Hippocampal formation (tissue), 2 donors: ENCODE measurements at regions not wholly inside any gene's neighbourhood (a gene's known extent, or its start where the extent isn't known, plus 50 kb on each side); places are given as distances from the start of the nearest gene placed in this dataset.
"Not testable (repeated sequence)": the region's sequence is repeated elsewhere in the genome, so short reads cannot be mapped to it uniquely, and the experiment has no call there.

ENCODE experiments used
- DNase-seq, 2 donors: peaks; one replicate each; lab custom pipeline; 2025; lab: John Stamatoyannopoulos, UW

GRCh38 chr17:13442361-13442760 is 159.4 kb downstream of the HS3ST3A1 start:
- no peak for DNase-seq

- DNase-seq, result no peak
Observed at GRCh38 chr17:13441873-13442272, 159.9 kb downstream of the HS3ST3A1 start.

DNA sequence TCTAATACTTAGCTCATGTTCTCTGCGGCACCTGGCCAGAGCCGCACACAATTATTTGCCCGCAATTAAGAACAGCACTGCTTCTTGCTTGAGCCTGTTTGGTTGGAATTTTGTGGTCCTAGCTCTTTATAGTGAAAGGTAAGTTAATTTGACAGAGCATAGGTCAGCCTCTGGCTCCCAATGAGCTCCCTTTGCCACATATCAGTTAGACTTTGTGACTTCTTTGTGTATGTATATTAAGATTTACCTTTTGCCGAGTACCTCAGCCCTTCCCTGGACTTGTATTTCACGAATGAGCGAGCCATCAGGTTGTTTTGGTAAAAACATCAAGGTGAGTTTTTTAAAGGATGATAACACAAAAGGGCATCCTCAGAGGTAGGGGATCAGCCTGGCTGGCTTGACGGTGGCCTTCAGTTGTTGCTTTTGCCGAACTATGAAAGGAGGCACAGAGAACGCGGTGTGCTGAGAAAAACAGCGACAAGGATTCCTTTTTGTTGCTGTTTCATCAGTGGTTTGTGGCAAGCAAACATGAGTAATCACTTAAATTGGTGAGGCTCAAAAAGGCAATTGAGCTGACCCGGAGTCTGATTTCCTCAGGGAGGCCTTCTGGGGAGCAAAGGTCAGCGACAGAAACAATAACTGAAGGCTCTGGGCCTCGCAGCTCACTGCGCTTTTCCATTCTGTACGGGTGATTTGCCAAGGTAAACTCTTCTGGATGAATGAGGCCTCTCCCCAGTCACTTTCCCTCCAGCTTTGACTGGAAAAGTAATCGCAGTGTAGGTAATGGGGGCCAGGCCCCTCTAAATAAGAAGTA is 163.6 kb downstream of the HS3ST3A1 start:
- no peak for DNase-seq

GRCh38 chr17:13435230-13435629 is 166.5 kb downstream of the HS3ST3A1 start:
- DNase-seq, result no peak

DNA sequence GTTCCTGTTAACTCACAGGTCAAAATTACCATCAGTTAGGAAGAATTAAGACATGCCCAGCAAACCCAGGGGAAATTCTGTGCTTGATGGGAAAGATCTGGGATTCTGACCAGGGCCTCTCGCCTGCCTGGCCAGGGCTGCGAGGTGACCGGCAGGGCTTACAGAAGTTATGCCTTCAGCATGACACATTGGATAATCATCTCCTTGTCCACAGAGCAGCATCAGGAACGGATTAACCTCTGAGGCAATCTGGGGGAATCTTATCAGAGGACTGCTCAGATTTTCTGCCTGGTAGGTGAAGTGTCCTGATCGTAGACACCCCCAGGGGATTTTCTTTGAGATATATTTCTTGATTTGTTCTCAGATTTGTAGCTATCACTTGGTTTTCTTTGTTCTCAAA is 172.5 kb downstream of the HS3ST3A1 start:
- no peak for DNase-seq

- DNase-seq, result no peak
Observed at GRCh38 chr17:13428611-13429042, 173.1 kb downstream of the HS3ST3A1 start.

DNA sequence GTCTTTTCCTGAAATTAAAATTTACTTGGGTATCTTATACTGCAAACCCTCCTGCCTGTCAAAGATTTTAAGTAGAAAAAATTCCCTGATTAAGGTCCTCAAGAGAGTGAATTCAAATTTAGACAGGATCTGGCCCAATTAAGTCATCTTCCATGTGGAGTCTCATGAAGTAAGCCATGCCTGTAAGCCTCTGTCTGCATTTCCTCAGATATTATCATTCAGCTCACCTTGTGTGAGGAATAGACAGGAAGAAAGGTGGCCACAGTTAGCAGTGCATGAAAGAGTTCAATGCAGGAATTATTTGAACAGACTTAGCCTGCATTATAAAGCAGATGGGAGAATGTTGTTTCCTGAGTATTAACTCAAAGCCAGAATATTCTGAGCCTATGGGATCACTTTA is 174.7 kb downstream of the HS3ST3A1 start:
- no peak for DNase-seq

DNA sequence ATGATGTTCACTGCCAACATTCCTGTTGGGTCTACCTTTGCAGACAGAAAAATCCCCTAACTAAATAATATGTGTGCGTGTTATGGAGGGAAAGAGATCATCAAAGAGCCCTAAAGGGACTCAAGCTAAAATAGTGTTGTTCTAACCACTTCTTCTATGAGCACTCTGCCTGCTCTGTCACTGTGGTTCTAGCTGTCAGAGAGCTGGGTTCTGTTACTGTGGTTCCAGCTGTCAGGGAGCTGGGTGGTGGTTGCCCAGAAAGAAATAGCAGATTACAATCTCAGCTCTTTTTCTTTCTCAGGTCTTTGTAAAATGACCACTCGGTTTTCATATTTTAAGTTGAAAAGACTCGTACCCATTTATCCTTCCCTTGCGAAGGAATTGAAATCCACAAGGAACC is 176.3 kb downstream of the HS3ST3A1 start:
- DNase-seq, result no peak

GRCh38 chr17:13421581-13422130 is 180.1 kb downstream of the HS3ST3A1 start:
- peak in 1 of 2 donors; percentile 72 for DNase-seq

DNA sequence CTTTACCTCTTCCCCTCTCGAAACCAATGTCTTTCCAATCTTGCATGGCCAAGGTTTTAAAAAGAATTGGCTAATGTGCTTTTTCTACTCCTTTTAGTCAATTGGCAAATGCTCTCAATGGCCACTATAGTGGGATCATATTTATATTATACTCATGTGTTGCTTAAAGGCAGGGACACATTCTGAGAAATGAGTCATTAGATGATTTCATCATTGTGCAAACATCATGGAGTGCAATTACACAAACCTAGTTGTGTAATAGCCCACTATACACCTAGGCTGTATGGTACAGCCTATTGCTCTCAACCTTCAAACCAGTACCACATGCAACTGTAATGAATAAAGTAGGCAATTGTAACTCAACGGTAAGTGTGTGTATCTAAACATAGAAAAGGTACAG is 180.9 kb downstream of the HS3ST3A1 start:
- no peak for DNase-seq

DNA sequence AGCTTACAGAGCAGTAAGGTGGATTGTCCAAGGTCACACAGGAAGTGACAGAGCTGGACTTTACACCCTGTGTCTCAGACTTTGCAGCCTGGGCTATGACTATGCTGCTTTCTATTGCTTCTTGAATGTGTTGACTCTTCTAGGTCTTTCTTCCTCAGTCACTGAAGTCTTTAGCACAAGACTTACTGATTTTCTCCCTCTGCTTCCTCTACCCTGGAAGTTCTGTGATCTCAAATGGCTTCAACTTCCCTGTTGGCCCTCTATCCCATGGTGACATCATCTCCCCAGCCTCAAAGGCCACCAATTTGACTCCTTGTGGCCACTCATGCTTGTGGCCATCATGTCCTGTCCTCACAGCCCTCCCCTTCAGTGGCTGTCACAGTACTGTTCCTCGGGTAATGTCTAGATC is 181.3 kb downstream of the HS3ST3A1 start:
- DNase-seq, result no peak

DNA sequence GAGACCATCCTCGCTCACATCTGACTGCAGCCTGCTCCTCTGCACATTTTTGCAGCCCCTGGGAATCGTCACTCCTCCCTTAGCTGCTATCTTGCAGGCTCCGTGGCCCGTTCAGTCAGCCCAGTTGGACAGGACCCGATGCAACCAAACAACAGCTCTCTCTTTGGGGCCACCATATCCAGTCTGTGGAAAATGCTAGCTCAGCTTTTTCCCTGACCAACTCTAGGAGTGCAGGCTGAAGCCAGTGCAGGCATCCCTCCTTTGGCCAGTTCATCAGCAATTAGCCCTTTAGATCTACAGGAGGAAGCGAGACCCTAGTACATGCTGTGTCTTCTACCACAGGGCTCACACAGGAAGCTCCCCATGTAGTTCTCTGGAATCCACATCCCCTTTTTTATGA is 182.1 kb downstream of the HS3ST3A1 start:
- DNase-seq, result no peak

DNA sequence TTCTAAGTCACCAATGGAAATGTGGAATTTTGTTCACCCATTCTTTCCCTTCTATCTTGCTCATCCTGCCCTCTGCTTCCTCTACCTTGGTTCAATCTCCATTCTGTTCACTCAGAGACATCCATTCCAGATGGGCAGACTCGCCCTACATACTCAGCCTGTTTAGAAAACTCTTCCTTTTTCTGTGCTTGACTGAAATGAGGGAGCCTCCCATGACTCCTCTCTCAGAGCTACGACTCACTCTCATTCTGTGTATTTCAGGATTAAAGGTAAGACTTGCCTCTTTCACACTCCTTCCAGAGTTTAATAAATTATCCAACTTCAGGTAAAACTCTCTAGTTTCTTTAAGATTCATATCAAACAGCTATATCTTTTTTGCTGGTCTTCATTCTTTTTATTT is 182.8 kb downstream of the HS3ST3A1 start:
- DNase-seq, result no peak

- DNase-seq, result no peak
Observed at GRCh38 chr17:13417381-13417950, 184.3 kb downstream of the HS3ST3A1 start.

DNA sequence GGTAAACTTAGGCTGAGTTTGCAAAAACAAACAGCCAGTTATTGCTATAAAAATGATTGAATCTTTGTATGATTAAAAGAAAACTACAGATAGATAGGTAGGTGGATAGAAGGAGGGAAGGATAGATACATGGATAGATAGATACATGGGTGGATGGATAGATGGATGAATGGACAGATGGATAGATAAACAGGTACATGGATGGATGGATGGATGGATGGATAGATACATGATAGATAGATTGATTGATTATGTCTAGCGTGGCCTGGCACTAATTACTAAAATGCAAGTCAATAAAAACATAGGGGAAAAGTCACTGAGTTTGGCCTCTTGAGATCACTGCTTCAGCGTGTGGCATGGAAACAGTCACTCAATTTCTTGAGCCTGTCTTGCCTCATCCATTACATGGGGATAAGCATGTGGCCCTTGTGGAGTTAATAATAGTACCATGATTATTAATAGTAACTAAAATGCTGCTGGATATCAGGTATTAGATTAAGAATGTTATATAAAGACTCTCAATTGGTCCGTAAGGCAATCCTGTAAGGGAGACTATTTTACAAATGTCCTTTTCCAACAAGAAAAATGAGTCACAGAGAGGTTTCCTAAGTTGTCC is 184.9 kb downstream of the HS3ST3A1 start:
- no peak for DNase-seq

GRCh38 chr17:13415871-13416416 is 185.8 kb downstream of the HS3ST3A1 start:
- no peak for DNase-seq

- not testable (repeated sequence) for DNase-seq
Observed at GRCh38 chr17:13415200-13415599, 186.5 kb downstream of the HS3ST3A1 start.

GRCh38 chr17:13413001-13413400 is 188.7 kb downstream of the HS3ST3A1 start:
- DNase-seq, result no peak

GRCh38 chr17:13410874-13411273 is 190.9 kb downstream of the HS3ST3A1 start:
- no peak for DNase-seq

- DNase-seq, result no peak
Observed at GRCh38 chr17:13410214-13410613, 191.5 kb downstream of the HS3ST3A1 start.

DNA sequence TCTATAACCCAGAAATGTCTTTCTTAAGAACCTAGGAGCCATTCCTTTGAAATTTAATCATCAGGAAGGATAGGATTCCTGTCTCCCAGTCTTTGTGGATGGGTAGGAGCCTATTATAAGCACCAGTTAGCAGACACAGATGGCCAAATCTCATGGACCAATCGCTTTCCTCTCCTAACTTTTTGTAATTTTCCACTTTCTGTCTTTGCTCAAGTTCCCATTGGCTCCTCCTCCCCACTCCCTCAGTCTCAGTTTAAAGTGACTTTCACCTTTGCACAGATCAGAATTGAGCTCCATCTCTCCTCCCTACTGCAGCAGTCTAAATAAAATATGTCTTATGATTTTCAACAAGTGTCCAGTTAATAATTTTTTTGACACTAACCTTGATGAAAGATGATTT is 192.3 kb downstream of the HS3ST3A1 start:
- DNase-seq, result no peak

- no peak for DNase-seq
Observed at GRCh38 chr17:13407381-13407780, 194.3 kb downstream of the HS3ST3A1 start.

- DNase-seq, result no peak
Observed at GRCh38 chr17:13405807-13406206, 195.9 kb downstream of the HS3ST3A1 start.
